ENCODE measurements at regions not wholly inside any gene's neighbourhood (a gene's known extent, or its start where the extent isn't known, plus 50 kb on each side); places are given as distances from the start of the nearest gene placed in this dataset.

DNA sequence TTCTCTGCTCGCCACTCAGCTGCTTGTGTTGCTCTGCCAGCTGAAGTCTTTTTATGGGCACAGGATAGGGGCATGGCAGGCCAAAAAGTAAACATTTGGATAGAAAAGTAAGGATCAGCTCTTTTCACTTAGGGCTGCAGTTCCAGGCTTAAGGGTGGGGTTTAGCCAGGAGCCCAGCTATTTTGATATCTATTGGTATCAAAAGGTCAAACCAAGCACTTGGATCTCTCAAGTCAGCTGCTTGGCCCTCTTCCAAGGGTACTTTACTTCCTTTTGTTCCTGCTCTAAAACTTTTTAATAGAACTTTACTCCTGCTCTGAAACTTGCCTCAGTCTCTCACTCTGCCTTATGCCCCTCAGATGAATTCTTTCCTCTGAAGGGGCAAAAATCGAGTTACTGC lies 55.7 kb upstream of the ABCC4 start:
- no peak for TF ChIP-seq POLR2A (IDR thresholded peaks at IDR 0.05; ENCODE audit: low read length)
- TF ChIP-seq GATA1 (IDR thresholded peaks at IDR 0.05; ENCODE audit: low read depth, low read length), result no peak
